SH-SY5Y (cell line): ENCODE measurements at regions not wholly inside any gene's neighbourhood (a gene's known extent, or its start where the extent isn't known, plus 50 kb on each side); places are given as distances from the start of the nearest gene placed in this dataset.

Experiments
- GATA2 ChIP-seq: IDR thresholded peaks from 2 replicates; pipeline ENCODE4 v1.6.1; 2011; ENCODE audit warnings: mild to moderate bottlenecking, low read depth, low read length
- GATA3 ChIP-seq: IDR thresholded peaks from 2 replicates; pipeline ENCODE4 v1.6.1; 2011; ENCODE audit warnings: low read depth, mild to moderate bottlenecking, low read length, moderate library complexity

- no peak for TF ChIP-seq GATA3
- no peak for TF ChIP-seq GATA2
These were observed 88.3 kb downstream of the SOX14 start for GRCh38 chr3:137852391-137852830.
